Type B pancreatic cell (in vitro differentiated cells): ENCODE measurements at regions not wholly inside any gene's neighbourhood (a gene's known extent, or its start where the extent isn't known, plus 50 kb on each side); places are given as distances from the start of the nearest gene placed in this dataset.
"Not testable (repeated sequence)": the region's sequence is repeated elsewhere in the genome, so short reads cannot be mapped to it uniquely, and the experiment has no call there.

Experiments
- DNase-seq: peaks from one replicate; pipeline ENCODE4 v3.0.0; 2021; ENCODE audit warnings: mixed read lengths; ENCODE audit not compliant: unreplicated experiment; ENCODE audit errors: extremely low spot score
- H3K27ac Mint-ChIP-seq: 2 replicates; pipeline ENCODE4 v1.8.0; 2021; ENCODE audit warnings: mild to moderate bottlenecking, mixed read lengths
- H3K27me3 Mint-ChIP-seq: 2 replicates; pipeline ENCODE4 v1.8.0; 2021; ENCODE audit warnings: mixed read lengths
- H3K36me3 Mint-ChIP-seq: 2 replicates; pipeline ENCODE4 v1.8.0; 2021; ENCODE audit warnings: mixed read lengths
- H3K4me1 Mint-ChIP-seq: one replicate; pipeline ENCODE4 v1.8.0; 2021; ENCODE audit warnings: mixed read lengths; ENCODE audit not compliant: unreplicated experiment
- H3K4me3 Mint-ChIP-seq: 2 replicates; pipeline ENCODE4 v1.8.0; 2021; ENCODE audit warnings: mild to moderate bottlenecking, mixed read lengths
- H3K9me3 Mint-ChIP-seq: 2 replicates; pipeline ENCODE4 v1.8.0; 2021; ENCODE audit warnings: mixed read lengths
- TF ChIP-seq, protein P1 (sequence below): fragments of 200-600 bp; sonication (generic); conservative IDR thresholded peaks from 2 replicates; pipeline ENCODE4 v1.5.0; 2021; ENCODE audit warnings: antibody characterized with exemption, mild to moderate bottlenecking

DNA sequence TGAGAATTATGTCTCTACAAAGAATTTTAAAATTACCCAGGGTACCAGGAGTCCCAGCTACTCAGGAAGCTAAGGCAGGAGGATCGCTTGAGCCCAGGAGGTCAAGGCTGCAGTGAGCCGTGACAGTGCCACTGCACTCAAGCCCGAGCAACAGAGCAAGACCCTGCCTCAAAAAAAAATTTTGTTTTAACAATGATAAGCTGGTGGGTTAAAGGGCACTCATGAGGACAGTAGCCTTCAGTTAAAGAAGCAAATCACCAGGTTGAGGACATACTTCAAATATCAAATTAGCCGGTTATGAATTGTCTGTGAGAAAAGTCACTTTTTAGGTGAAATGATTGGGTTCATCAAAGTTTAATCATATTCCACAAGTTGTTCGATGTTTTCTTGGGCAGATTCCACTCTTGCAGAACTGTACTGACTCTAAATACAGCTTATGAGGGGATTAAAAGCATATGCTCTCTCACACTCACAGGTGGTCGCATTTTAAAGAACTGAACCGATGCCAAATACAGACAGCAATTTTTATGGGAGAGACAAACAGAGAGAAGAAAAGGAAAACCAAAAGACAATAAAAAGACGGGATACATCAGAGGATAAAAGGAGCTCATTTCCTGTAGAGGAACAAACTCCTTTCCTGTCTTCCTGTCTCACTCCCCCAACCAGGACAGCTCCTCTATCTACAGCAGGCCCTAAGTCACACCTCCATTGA lies 582.8 kb upstream of the NRP1 start:
- no peak overlapping the region for H3K4me3 Mint-ChIP-seq
- H3K9me3 Mint-ChIP-seq, result peaks cover 6% of the 10 kb centered on the region
- TF ChIP-seq, protein P1, sequence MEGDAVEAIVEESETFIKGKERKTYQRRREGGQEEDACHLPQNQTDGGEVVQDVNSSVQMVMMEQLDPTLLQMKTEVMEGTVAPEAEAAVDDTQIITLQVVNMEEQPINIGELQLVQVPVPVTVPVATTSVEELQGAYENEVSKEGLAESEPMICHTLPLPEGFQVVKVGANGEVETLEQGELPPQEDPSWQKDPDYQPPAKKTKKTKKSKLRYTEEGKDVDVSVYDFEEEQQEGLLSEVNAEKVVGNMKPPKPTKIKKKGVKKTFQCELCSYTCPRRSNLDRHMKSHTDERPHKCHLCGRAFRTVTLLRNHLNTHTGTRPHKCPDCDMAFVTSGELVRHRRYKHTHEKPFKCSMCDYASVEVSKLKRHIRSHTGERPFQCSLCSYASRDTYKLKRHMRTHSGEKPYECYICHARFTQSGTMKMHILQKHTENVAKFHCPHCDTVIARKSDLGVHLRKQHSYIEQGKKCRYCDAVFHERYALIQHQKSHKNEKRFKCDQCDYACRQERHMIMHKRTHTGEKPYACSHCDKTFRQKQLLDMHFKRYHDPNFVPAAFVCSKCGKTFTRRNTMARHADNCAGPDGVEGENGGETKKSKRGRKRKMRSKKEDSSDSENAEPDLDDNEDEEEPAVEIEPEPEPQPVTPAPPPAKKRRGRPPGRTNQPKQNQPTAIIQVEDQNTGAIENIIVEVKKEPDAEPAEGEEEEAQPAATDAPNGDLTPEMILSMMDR, result no peak
- no peak for DNase-seq
- no peaks in the 10 kb centered on the region for H3K36me3 Mint-ChIP-seq
- peaks cover 7% of the 10 kb centered on the region for H3K4me1 Mint-ChIP-seq
- no peaks in the 10 kb centered on the region for H3K27me3 Mint-ChIP-seq
- H3K27ac Mint-ChIP-seq, result no peak overlapping the region

DNA sequence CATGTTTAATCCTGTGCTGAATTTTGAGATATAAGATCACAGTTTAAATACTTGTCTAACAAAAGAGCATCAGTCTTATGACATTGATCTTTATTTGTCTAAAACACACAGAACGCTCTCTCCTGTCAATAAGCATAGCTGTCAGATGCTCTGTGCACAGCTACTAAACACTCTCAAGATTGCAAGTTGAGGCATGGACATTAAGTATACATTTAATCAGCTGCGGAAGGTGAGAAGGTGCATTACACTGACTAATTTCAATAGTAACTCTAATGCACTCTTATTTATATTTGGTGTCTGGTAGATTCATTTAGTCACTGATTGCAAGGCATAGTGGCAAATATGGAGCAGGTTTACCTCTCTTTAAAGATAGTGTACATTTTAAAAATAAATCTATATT lies 580.3 kb upstream of the NRP1 start:
- Mint-ChIP-seq H3K27ac (no peak overlapping the region), H3K36me3 (no peaks in the 10 kb centered on the region), H3K27me3 (no peaks in the 10 kb centered on the region), H3K4me3 (no peak overlapping the region), H3K9me3 (peaks cover 4% of the 10 kb centered on the region), H3K4me1 (peaks cover 7% of the 10 kb centered on the region)
- TF ChIP-seq, protein P1, result no peak
- no peak for DNase-seq

DNA sequence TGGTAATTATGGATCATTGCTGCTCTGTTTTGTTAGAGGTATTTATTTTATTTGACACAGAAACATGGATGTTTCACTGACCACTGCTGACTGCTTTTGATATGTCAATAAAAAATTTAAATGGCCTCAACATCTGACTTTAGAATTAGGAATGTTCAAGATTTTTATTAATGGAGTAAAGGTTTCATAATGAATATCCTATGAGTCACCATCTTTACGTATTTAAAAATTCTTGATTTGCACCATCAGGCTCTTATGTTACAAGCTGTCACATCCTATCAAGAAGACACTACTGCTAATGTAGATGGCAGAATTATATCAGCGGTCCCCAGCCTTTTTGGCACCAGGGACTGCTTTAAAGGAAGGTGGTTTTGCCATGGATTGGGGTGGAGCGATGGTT lies 578.7 kb upstream of the NRP1 start:
- no peak for DNase-seq
- no peak overlapping the region for H3K4me3 Mint-ChIP-seq
- no peaks in the 10 kb centered on the region for H3K36me3 Mint-ChIP-seq
- H3K27ac Mint-ChIP-seq, result no peak overlapping the region
- TF ChIP-seq, protein P1, result no peak
- no peaks in the 10 kb centered on the region for H3K27me3 Mint-ChIP-seq
- peaks cover 16% of the 10 kb centered on the region for H3K4me1 Mint-ChIP-seq
- peaks cover 4% of the 10 kb centered on the region for H3K9me3 Mint-ChIP-seq

DNA sequence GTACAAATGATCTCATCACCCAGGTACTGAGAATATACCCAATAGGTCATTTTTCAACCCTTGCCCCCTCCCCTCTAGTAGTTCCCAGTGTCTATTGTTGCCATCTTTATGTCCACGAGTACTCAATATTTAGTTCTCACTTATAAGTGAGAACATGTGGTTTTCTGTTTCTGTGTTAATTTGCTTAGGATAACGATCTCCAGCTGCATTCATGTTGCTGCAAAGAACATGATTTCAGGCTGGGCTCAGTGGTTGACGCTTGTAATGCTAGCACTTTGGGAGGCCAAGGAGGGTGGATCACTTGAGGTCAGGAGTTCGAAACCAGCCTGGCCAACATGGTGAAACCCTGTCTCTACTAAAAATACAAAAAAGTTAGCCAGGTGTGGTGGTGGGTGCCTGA lies 575.0 kb upstream of the NRP1 start:
- not testable (repeated sequence) for H3K27ac Mint-ChIP-seq, H3K27me3 Mint-ChIP-seq, H3K4me3 Mint-ChIP-seq, H3K36me3 Mint-ChIP-seq, DNase-seq, H3K9me3 Mint-ChIP-seq
- H3K4me1 Mint-ChIP-seq, result peaks cover 14% of the 10 kb centered on the region

DNA sequence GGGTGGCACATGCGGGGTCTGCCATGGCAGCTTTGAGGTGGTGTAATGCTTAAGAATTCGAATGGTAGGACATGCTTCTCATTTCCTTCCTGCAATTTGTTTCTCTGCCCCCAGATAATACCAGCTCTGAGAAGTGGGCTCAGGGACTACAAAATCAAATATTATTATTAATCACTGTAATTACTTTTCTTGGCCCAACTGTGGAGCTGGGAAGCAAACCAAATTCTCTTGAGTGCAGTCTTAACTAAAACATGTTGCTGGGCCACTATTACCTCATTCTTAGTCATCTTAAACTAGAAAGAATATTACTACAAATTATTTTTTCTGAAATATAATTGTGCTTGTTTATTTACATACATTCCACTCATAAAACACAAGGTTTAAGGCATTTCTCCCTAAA lies 566.7 kb upstream of the NRP1 start:
- Mint-ChIP-seq H3K4me3 (no peak overlapping the region), H3K9me3 (no peaks in the 10 kb centered on the region)

DNA sequence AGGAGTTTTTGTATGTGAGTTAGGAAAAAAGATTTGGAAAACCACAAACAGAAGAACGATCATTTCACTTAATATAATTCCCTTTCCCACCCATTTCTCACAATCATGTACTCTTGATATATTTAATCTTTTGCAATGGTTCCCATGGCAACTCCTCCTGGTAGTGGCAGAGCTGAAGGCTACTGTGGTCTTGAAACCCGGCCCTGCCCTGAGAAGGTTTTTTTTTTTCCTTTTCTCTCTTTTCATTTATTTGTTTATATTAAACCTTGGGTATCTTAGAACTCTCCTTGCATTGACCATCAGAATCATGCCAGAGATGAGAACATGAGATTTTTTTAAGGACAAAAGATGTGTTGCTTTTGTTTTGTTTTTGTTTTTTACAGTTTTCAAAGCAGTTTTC lies 566.1 kb upstream of the NRP1 start:
- Mint-ChIP-seq H3K27ac (no peak overlapping the region), H3K4me3 (no peak overlapping the region), H3K27me3 (no peaks in the 10 kb centered on the region), H3K9me3 (no peaks in the 10 kb centered on the region), H3K36me3 (no peaks in the 10 kb centered on the region), H3K4me1 (peaks cover 17% of the 10 kb centered on the region)
- TF ChIP-seq, protein P1, result no peak
- no peak for DNase-seq

More for the DNA sequence above, 566.7 kb upstream of the NRP1 start:
- Mint-ChIP-seq H3K36me3 (no peaks in the 10 kb centered on the region), H3K4me1 (peaks cover 17% of the 10 kb centered on the region), H3K27ac (no peak overlapping the region), H3K27me3 (no peaks in the 10 kb centered on the region)
- TF ChIP-seq, protein P1, result no peak
- DNase-seq, result no peak
